NCI-H82 treated with DMSO at 0.1 percent for 48 hours (cell line): ENCODE measurements at regions not wholly inside any gene's neighbourhood (a gene's known extent, or its start where the extent isn't known, plus 50 kb on each side); places are given as distances from the start of the nearest gene placed in this dataset.

Experiments used
- DNase-seq: peaks from one replicate; lab custom pipeline; 2025; ENCODE audit not compliant: unreplicated experiment; lab: John Stamatoyannopoulos, UW

- no peak for DNase-seq
Observed at GRCh38 chr17:77590951-77591735, 367.4 kb upstream of the TNRC6C start.

GRCh38 chr17:77592106-77592865 lies 366.2 kb upstream of the TNRC6C start:
- peak; percentile 99 for DNase-seq

- peak; percentile 77 for DNase-seq
Observed at GRCh38 chr17:77593081-77593480, 365.4 kb upstream of the TNRC6C start.

DNA sequence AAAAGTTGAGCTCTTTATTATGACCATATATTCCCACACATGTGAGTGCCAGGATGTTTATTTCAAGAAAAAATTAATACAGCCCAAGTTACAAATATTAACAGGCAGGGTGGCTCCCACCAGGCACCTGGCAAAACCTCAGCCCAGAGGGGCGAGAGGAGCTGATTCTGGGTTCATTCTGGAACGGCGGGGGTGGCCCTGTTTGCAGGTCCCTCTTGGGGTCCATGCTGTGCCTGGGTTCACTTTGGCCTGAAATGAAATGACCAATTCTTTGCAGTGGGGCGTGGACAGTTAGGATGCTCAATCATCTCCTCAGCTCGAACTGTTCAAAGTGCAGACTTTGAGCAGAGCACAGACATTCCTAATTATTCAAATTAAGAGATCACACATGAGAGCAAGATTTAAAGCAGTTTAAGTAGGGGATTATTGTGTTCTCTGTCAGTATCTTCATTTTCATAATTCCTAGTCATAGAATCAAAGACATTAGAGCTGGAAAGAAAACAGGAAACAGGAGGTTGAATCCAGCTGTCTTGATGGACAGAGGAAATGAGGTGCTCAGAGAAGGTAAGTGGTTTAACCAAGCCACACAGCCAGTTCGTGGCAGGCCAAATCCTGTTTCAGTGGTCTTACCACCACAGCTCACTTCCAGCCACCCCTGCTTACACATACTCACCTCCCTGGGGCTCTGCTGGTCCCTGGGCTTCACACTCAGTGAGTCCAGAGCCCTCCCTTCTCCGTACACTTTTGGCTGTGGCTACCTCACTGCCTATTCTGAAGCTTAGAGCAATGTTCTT lies 363.9 kb upstream of the TNRC6C start:
- peak; percentile 39 for DNase-seq

DNA sequence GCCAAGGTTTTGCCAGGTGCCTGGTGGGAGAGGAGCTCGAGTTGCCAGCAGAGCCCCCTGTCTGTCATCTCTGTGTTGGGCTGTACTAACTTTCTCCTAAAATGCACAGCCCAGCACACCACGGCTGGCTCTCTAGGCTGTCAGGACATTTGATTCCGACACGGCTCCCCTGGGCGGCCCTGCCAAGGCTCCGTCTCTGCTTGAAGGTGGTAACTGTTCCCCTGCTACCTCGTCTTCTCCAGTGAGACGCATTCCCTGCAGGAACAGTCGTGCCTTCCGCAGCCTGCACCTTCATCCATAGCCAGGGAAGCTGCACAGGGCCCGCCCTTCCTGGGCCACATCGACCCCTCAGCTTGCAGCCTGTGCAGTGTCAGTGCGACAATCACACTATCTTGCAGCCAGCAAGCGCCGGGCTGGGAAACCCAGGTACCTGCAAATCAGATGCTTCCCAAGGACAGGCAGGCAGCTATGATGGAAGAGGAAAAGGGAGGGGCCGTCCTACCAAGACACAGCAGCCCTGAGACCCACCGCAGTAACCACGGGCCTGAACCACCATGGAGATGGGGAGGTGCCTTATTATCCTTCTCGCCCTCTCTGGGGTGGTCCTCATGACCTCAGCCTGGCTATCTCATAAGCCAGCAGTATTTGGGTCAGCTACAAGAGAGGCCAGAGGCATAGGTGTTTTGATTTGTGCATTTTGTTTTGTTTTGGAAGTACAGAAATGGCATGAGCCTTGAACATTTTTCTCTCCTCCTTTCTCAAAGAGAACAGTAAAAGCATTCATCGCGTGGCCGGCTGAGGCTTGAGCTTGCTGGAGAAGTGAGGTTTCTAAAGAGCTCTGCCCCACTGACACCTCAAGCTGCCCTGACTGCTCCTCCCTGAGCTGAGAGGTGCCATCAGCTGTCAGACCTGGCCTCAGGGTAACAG lies 361.7 kb upstream of the TNRC6C start:
- no peak for DNase-seq

DNA sequence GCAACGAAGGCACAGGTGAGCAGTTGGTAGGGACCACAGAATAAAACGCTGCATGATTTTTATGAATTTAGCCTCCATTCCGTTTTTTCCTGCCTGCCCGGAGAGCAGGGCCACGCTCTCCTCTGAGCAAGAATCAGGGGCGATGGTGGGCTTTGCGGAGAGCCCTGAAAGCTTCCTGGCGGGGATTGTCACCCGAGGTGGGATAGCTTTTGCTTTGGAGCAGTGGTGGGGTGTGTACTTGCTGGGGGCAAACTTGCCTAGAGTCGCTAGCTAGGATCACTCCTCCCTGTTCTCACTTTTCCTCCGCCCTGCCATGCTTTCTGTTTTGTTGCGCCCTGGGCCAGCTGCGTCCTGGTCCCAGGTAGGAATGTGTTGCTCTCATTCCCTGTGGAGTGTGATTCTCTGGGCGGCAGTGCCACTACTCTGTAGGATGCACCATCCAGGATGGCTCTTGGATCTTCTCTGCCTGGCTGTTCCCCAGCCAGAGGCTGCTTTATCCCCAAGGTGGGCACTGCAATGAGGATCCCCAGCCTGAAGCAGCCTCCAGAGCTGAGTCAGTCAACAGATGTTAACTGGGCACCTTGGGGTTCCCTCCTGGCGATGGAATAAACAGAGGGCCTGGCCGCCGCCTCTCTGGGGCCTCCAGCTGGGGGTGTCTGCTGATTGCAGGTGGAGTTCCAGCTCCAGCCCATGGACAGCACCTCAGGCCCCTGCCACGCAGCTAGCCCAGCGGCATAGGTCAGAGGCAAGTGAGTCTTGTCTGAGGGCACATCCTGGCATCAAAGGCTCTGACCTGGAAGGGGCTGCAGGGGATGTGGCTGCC lies 360.9 kb upstream of the TNRC6C start:
- no peak for DNase-seq

DNA sequence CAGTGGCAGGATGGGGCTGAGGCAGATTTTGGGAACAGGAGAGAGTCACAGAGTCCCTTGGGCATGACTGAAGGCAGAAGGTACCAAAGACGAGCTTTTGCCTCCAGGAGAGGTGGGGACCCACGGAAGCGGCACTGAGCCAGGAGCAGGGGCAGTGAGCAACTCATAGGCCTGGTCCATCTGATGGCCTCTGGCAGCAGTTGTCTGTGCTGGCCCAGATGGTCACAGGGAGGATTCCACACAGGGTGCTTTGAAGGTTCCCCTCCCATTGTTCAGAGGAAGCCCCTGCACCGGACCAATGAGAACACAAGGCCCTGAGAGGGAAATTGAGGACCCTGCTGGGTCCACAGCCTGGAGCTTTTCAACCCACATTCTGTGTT lies 360.3 kb upstream of the TNRC6C start:
- DNase-seq: no peak

- no peak for DNase-seq
Observed at GRCh38 chr17:77599699-77600098, 358.8 kb upstream of the TNRC6C start.

DNA sequence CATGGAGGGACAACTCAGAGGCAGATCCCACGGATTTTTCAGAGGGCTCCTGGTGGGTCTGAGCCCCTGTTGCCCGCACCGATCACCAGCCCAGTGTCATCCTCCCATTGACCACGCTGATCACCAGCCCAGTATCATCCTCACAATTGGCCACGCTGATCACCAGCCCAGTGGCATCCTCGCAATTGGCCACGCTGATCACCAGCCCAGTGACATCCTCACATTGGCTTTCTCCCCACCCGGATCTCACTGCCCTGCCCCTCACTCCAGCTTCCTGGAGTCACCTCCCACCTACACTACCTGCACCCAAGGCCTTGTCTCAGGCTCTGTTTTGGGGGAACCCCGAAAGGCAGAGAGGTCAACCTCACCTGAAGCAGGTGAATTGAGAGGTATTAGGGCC lies 358.2 kb upstream of the TNRC6C start:
- no peak for DNase-seq

DNA sequence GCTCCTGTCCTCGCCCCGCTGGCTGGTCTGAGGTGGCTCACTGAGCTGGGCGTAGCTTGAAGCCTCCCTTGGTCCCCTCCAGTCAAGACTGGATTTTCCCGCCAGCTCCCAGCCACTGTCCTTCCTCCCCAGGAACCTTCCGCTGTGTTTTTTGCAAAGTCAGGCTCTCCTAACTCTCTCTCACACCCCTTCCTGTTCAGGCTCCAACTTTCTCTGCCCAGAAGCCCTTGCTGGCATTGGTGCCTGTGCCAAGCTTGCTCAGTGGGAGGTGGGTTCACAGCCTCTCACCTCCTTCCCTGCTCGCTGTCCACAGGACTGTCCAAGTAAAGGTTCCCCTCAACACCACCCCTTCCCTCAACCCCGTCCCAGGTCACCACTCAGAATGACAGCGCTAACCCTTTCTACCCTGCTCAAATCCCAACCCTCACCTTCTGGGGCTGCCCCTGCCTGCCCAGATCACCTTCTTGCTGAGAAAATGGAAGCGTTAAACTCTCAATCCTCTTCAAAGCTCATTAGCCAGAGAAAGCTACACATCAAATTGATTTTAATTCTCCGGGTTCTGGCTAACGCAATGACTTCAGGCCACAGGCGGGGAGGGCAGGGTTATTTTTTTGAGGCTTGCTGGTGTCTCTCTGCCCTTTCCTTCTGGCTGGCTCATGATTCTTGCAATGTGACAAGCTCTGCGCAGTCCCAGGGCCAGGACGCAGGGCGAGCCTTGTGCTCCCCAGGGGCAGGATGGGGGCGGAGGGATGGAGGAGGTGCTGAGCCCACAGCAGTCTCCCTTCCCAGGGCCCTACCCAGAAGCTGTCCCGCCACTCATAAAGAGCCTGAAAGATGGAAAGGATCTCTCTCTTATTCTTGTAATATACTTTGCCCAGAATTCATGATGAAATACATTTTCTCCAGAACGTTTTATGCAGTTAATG lies 357.2 kb upstream of the TNRC6C start:
- peak; percentile 64 for DNase-seq

GRCh38 chr17:77602062-77602746 lies 356.3 kb upstream of the TNRC6C start:
- DNase-seq: no peak

DNA sequence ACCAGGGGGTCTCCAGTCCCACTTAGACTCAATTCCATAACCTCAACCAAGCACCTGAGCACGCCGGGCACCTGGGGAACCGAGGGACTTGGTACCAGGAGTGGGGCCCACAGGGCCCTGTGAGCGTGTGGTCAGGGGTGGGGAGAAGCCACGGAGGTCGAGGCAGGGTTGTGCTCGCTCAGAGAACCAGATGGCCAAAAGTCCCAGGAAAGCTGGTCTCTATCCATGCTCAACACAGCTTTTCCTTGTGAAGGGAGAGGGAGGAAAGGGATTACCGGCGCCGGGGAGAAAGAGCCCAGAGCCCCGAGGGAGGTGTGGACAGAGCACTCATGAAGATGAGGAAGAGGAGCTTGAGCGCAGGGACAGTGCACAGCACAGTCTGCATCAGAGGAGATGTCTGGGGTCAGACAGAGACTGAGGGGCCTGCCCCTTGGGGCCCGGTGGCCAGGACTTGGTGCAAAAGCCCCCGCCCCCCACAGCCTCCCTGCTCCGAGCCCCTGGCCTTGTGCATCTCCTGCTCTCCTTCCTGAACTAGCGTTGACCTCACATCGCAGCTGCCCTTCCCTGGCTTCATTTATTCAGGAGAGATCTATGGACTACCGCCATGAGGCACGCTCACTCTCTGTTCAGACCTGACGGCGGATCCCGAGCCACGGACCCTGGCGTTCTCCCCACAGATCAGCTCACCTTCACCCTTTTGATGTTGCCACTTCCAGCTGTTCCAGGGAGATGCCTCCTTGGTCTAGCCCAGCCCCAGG lies 355.4 kb upstream of the TNRC6C start:
- peak; percentile 36 for DNase-seq

- no peak for DNase-seq
Observed at GRCh38 chr17:77604301-77604972, 354.1 kb upstream of the TNRC6C start.

DNA sequence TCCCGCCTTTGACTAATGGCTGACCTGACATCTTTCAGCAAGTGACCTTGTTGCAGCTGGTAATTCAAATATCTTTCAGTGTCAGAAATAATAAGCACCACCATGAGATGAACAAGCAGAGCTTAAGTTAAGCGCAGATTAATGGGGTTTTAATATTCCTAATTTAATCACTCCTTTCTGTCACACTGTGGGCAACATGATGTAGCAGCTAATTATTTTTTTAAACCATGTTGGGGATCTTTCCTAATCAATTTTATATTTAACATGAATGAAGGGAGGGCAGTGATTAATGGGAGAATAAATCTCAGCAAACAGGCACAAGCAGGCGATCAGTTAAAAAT lies 353.6 kb upstream of the TNRC6C start:
- peak; percentile 34 for DNase-seq

DNA sequence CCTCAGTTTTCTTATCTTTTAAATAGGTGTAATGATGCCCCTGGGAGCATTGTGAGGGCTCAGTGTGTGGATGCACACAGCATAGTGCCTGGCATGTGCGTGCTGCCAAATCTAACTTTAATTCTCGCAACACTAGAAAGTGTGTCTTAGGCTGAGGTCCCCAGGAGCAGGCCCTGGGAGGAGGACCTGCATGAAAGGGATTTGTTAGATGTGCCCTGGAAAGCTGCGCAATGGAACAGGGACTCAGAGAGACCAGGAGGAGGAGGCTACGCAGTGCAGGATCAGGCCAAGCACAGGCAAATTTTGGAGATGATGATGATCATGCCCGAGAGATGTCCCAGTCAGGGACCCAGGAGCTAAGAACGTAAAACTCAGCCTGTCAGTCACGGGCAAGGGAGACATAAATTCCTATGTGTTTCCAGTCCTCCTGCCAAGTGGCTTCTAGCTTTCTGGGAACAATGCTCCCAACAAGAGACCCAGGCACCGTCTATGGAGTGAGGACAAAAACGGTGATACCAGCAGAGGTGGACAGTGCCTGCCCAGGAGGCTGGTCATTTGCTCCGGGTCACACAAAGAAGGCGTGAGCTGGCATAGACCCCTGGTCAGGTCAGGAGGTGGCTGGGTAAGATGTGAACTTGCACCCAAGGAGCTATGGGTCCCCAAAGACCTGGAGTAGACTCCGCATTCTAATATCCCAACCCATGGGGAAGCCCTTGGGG lies 352.2 kb upstream of the TNRC6C start:
- DNase-seq: no peak

GRCh38 chr17:77606865-77607210 lies 351.7 kb upstream of the TNRC6C start:
- DNase-seq: no peak
